Prostate gland (tissue), 1 donor: ENCODE measurements at regions not wholly inside any gene's neighbourhood (a gene's known extent, or its start where the extent isn't known, plus 50 kb on each side); places are given as distances from the start of the nearest gene placed in this dataset.

ENCODE experiments used
- POLR2A ChIP-seq: fragments of 450-650 bp; IDR thresholded peaks from one replicate; pipeline ENCODE4 v1.6.1; 2016; ENCODE audit warnings: antibody characterized with exemption, mild to moderate bottlenecking
- POLR2AphosphoS5 ChIP-seq: sonication (generic); formaldehyde crosslinking; IDR thresholded peaks from one replicate; pipeline ENCODE4 v1.6.1; 2017; ENCODE audit warnings: antibody characterized with exemption

DNA sequence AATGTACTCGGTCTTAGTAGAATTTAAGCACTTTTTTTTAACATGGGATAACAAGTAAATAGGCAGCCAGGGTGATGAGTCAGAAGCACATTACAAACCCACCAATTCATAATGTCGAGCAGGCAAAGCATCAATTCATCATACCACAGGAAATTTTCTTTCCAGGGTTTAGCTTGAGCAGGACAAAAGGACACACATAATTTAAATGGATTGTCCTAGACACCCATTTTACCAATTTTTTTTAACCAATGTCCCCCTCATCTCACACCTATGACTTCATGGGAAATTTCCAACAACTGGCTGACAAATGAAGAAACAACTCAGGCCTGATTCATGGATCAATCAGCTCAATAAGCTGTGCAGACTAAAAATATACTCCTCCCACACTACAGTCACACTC lies 58.8 kb upstream of the FOXG1 start:
- no peak for TF ChIP-seq POLR2A
- no peak for TF ChIP-seq POLR2AphosphoS5
